GM10847 (cell line): ENCODE measurements at regions not wholly inside any gene's neighbourhood (a gene's known extent, or its start where the extent isn't known, plus 50 kb on each side); places are given as distances from the start of the nearest gene placed in this dataset.

Source experiments
- POLR2A ChIP-seq: IDR thresholded peaks from 2 replicates; pipeline ENCODE4 v1.6.1; 2011; ENCODE audit not compliant: insufficient read length; ENCODE audit errors: extremely low read depth

DNA sequence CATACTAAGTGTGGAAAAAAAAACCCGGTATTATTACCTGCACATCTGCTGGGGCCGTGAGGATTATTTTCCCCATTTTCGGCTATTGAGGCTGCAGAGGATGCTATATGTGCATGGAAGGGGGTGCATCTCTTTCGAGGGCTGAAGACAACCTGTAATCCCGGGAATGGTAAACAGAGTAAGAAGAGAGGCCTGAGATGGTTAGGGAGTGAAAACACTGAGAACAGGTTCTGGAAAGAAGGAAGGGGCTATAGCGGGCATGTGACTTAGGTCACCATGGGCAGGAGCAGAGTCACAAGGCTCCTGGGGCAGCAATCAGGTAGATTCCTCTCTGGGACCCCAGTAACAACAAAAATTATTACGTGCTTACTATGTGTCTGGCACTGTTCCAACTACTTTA lies 299.1 kb downstream of the RRAGC start:
- TF ChIP-seq POLR2A: no peak

GRCh38 chr1:38559446-38560165 lies 300.0 kb downstream of the RRAGC start:
- no peak for TF ChIP-seq POLR2A

- no peak for TF ChIP-seq POLR2A
Observed at GRCh38 chr1:38558500-38559445, 300.8 kb downstream of the RRAGC start.

- TF ChIP-seq POLR2A: no peak
Observed at GRCh38 chr1:38558055-38558454, 301.5 kb downstream of the RRAGC start.

GRCh38 chr1:38555594-38555993 lies 304.0 kb downstream of the RRAGC start:
- TF ChIP-seq POLR2A: no peak

DNA sequence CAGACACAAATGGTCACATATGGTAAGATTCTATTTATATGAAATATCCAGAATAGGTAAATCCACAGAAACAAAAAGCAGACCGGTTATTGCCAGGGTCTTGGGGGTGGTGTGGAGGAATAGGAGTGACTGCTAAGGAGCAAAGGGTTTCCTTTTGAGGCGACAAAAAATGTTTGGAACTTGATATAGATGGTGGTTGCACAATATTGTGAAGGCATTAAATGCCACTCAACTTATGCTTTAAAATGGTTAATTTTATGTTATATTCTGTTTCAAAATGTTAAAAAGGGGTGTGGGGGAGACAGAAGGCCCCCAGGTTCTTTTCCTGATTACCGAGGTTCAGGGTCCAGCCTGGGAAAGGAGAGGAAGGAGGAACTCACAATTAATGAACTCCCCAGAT lies 304.4 kb downstream of the RRAGC start:
- TF ChIP-seq POLR2A: no peak

- no peak for TF ChIP-seq POLR2A
Observed at GRCh38 chr1:38551318-38552307, 308.0 kb downstream of the RRAGC start.

GRCh38 chr1:38549191-38549590 lies 310.4 kb downstream of the RRAGC start:
- no peak for TF ChIP-seq POLR2A

GRCh38 chr1:38547321-38547720 lies 312.3 kb downstream of the RRAGC start:
- TF ChIP-seq POLR2A: no peak

DNA sequence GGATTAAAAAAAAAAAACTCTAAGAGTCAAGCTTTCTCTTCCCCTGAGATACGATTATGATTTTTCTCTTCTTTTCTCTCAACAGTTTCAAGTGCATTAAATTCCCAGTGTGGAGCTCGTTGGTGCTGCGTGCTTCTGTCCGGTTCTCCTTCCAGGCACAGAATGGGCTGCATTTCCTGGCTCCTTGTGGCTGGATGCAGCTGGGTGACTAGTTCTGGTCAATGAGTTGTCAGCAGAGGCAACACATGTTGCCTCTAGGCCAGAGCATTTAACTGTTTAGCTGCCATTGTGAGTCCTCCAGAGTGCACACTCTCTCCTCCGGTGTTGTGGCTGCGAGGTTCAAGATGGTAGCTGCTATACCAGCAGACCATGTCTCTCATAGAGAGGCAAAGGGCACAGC lies 312.9 kb downstream of the RRAGC start:
- TF ChIP-seq POLR2A: no peak

GRCh38 chr1:38541223-38541622 lies 318.3 kb downstream of the RRAGC start:
- TF ChIP-seq POLR2A: no peak

DNA sequence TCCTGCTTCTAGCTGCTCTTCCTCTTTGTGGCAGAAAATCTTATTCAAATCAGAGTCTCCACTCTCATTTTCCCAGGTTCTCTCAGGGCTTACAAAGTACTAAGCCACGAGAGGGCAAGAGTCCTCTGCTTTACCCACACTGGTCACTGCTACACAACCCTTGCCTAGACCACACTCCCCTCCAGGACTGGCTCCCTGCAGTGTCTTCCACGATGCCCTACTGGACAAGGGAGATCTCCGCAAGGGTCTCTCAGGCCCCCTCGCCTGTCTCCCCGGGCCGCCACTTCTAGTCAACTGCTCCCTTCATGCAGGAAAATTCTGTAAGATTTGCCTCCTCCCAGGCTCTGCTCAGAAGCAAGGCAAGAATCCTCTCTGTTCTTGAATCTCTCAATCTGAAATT lies 319.6 kb downstream of the RRAGC start:
- no peak for TF ChIP-seq POLR2A

GRCh38 chr1:38538834-38539233 lies 320.7 kb downstream of the RRAGC start:
- no peak for TF ChIP-seq POLR2A

GRCh38 chr1:38536089-38536488 lies 323.5 kb downstream of the RRAGC start:
- no peak for TF ChIP-seq POLR2A

DNA sequence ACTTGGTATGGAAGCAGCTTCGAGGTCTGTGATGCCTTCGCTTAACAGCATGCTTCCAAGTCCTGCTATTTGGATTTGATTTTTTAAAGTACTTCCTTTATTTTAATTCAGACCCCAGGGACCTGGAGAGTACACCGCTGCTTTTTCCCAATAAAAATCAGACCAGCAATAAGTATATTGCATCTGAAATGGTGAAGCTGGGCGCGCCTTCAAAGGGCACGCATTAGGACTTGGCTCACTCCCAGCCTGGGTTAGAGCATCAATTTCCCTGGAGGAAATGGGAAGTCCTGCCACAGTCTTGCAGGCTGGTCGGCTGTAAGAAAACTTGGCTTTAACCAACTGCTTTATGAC lies 325.1 kb downstream of the RRAGC start:
- TF ChIP-seq POLR2A: no peak
